ENCODE measurements at regions not wholly inside any gene's neighbourhood (a gene's known extent, or its start where the extent isn't known, plus 50 kb on each side); places are given as distances from the start of the nearest gene placed in this dataset.

DNA sequence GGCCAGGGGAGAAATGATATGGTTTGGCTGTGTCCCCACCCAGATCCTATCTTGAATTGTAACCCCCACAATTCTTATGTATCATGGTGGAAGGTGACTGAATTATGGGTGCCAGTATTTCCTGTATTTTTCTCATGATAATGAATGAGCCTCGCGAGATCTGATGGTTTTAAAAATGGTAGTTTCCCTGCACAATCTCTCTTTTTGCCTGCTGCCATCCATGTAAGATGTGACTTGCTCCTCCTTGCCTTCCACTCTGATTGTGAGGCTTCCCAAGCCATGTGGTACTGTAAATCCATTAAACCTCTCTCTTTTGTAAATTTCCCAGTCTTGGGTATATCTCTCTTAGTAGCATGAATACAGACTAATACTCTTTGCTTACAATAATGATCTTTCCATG, 1453.9 kb upstream of the B3GALT2 start:
- Histone ChIP-seq H4K20me1 (replicated peaks; ENCODE audit: control insufficient read depth, insufficient read depth, low read length) (no peaks in the 10 kb centered on the region), H3K4me1 (replicated peaks in 1 of 2; ENCODE audit: control insufficient read depth in 2 of 2, insufficient read depth in 2 of 2, low read length in 2 of 2) (no peaks in the 10 kb centered on the region), H3K27me3 (ENCODE audit: control insufficient read depth in 2 of 2, insufficient read depth in 2 of 2, low read length in 2 of 2) (no peaks in the 10 kb centered on the region), H3K79me2 (ENCODE audit: control insufficient read depth, insufficient read depth, low read length) (no peaks in the 10 kb centered on the region), H3K9ac (ENCODE audit: insufficient read depth in 1 of 2, low read depth in 2 of 2, low read length in 2 of 2) (no peak overlapping the region), H3K9me3 (replicated peaks; ENCODE audit: control insufficient read depth, insufficient read depth, low read depth, low read length) (no peaks in the 10 kb centered on the region), H3K27ac (ENCODE audit: extremely low read depth, low read depth, low read length) (no peak overlapping the region), H3K4me2 (ENCODE audit: insufficient read depth, low read length) (no peak overlapping the region), H3K36me3 (ENCODE audit: control insufficient read depth, insufficient read depth, low read length) (no peaks in the 10 kb centered on the region), H2AFZ (ENCODE audit: low read depth, low read length) (no peak overlapping the region), H3K4me3 (no peak overlapping the region), H3K9me1 (ENCODE audit: control insufficient read depth, insufficient read depth, low read length) (no peaks in the 10 kb centered on the region)
- POLR2A ChIA-PET: no interaction called here
- DNase-seq (ENCODE audit: extremely low read depth in 1 of 4, low spot score in 3 of 4) (no peak), ATAC-seq (no peak), FAIRE-seq (no peak)
- WGBS (ENCODE audit: insufficient coverage, low coverage, missing lambda C conversion rate): 13% methylated on average over 2 of the region's 2 CpGs
- in situ Hi-C loops (cut with MboI) (no loop called here), intact Hi-C loops (cut with micrococcal nuclease) (no loop called here)
- no TSS peak for BruUV-seq (replicated peaks)
- CTCF ChIA-PET (ENCODE audit: low intra/inter-chr PET ratio): no interaction called here
- TF ChIP-seq ZNF431 (CRISPR knock-in tag; IDR thresholded peaks at IDR 0.05) (peak; percentile 94), CREM (IDR thresholded peaks at IDR 0.05; ENCODE audit: low read depth) (no peak)

DNA sequence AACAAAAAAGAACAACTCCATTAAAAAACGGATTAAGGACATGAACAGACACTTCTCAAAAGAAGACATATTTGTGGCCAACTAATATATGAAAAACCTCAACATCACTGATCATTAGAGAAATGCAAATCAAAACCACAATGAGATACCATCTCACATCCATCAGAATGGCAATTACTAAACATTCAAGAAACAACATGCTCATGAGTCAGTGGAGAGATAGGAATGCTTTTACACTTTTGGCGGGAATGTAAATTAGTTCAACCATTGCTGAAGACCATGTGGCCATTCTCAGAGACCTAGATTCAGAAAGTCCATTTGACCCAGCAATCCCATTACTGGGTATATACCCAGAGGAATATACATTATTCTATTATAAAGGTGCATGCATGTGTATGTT, 1442.6 kb upstream of the B3GALT2 start:
- H3K4me2 ChIP-seq (ENCODE audit: insufficient read depth, low read length): no peak overlapping the region
- intact Hi-C loops (cut with micrococcal nuclease) (no loop called here), in situ Hi-C loops (cut with MboI) (no loop called here)
- no peak for FAIRE-seq
- BruUV-seq (replicated peaks): no TSS peak
- 5% methylated on average over 2 of the region's 2 CpGs for WGBS (ENCODE audit: insufficient coverage, low coverage, missing lambda C conversion rate)
- H4K20me1 ChIP-seq (replicated peaks; ENCODE audit: control insufficient read depth, insufficient read depth, low read length): no peaks in the 10 kb centered on the region
- H3K4me1 ChIP-seq (replicated peaks in 1 of 2; ENCODE audit: control insufficient read depth in 2 of 2, insufficient read depth in 2 of 2, low read length in 2 of 2): no peaks in the 10 kb centered on the region
- H3K9me1 ChIP-seq (ENCODE audit: control insufficient read depth, insufficient read depth, low read length): no peaks in the 10 kb centered on the region
- H3K36me3 ChIP-seq (ENCODE audit: control insufficient read depth, insufficient read depth, low read length): no peaks in the 10 kb centered on the region
- H3K9ac ChIP-seq (ENCODE audit: insufficient read depth in 1 of 2, low read depth in 2 of 2, low read length in 2 of 2): no peak overlapping the region
- no peaks in the 10 kb centered on the region for H3K9me3 ChIP-seq (replicated peaks; ENCODE audit: control insufficient read depth, insufficient read depth, low read depth, low read length)
- no peak overlapping the region for H3K4me3 ChIP-seq
- ChIA-PET CTCF (ENCODE audit: low intra/inter-chr PET ratio) (no interaction called here), POLR2A (no interaction called here)
- no peak overlapping the region for H3K27ac ChIP-seq (ENCODE audit: extremely low read depth, low read depth, low read length)
- no peaks in the 10 kb centered on the region for H3K27me3 ChIP-seq (ENCODE audit: control insufficient read depth in 2 of 2, insufficient read depth in 2 of 2, low read length in 2 of 2)
- no peak overlapping the region for H2AFZ ChIP-seq (ENCODE audit: low read depth, low read length)
- TF ChIP-seq, protein P1, sequence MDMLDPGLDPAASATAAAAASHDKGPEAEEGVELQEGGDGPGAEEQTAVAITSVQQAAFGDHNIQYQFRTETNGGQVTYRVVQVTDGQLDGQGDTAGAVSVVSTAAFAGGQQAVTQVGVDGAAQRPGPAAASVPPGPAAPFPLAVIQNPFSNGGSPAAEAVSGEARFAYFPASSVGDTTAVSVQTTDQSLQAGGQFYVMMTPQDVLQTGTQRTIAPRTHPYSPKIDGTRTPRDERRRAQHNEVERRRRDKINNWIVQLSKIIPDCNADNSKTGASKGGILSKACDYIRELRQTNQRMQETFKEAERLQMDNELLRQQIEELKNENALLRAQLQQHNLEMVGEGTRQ (CRISPR knock-in tag; IDR thresholded peaks at IDR 0.05): no peak
- TF ChIP-seq, protein P2, sequence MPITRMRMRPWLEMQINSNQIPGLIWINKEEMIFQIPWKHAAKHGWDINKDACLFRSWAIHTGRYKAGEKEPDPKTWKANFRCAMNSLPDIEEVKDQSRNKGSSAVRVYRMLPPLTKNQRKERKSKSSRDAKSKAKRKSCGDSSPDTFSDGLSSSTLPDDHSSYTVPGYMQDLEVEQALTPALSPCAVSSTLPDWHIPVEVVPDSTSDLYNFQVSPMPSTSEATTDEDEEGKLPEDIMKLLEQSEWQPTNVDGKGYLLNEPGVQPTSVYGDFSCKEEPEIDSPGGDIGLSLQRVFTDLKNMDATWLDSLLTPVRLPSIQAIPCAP (CRISPR knock-in tag; IDR thresholded peaks at IDR 0.05; ENCODE audit: borderline replicate concordance): no peak
- TF ChIP-seq, protein P3, sequence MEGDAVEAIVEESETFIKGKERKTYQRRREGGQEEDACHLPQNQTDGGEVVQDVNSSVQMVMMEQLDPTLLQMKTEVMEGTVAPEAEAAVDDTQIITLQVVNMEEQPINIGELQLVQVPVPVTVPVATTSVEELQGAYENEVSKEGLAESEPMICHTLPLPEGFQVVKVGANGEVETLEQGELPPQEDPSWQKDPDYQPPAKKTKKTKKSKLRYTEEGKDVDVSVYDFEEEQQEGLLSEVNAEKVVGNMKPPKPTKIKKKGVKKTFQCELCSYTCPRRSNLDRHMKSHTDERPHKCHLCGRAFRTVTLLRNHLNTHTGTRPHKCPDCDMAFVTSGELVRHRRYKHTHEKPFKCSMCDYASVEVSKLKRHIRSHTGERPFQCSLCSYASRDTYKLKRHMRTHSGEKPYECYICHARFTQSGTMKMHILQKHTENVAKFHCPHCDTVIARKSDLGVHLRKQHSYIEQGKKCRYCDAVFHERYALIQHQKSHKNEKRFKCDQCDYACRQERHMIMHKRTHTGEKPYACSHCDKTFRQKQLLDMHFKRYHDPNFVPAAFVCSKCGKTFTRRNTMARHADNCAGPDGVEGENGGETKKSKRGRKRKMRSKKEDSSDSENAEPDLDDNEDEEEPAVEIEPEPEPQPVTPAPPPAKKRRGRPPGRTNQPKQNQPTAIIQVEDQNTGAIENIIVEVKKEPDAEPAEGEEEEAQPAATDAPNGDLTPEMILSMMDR (IDR thresholded peaks at IDR 0.05 in 2 of 3, conservative IDR thresholded peaks at IDR 0.05 in 1 of 3; ENCODE audit: insufficient read depth in 2 of 3, low read depth in 1 of 3, low read length in 3 of 3): no peak
- TF ChIP-seq POLR2AphosphoS5 (IDR thresholded peaks at IDR 0.05; ENCODE audit: control insufficient read depth, insufficient read depth, low read depth, low read length) (no peak), STAT5B (CRISPR knock-in tag; IDR thresholded peaks at IDR 0.05) (no peak)
- ATAC-seq: no peak
- no peaks in the 10 kb centered on the region for H3K79me2 ChIP-seq (ENCODE audit: control insufficient read depth, insufficient read depth, low read length)
- DNase-seq (ENCODE audit: extremely low read depth in 1 of 4, low spot score in 3 of 4): no peak

Measured in K562 (cell line).